ENCODE measurements at regions not wholly inside any gene's neighbourhood (a gene's known extent, or its start where the extent isn't known, plus 50 kb on each side); places are given as distances from the start of the nearest gene placed in this dataset.
A peak's percentile ranks its signal among the peaks of the same experiment; 100 is the strongest.

GRCh38 chr21:38092051-38092450 is 164.7 kb upstream of the KCNJ15 start:
- Histone ChIP-seq H3K9me3 (ENCODE audit: control insufficient read depth in 2 of 3, low read length in 3 of 3) (no peaks in the 10 kb centered on the region), H3K27me3 (ENCODE audit: control insufficient read depth in 2 of 2, insufficient read depth in 2 of 2, low read length in 2 of 2) (no peaks in the 10 kb centered on the region), H3K4me1 (ENCODE audit: control insufficient read depth in 2 of 2, insufficient read depth in 2 of 2, low read length in 2 of 2) (no peaks in the 10 kb centered on the region), H3K4me3 (ENCODE audit: low read length) (no peak overlapping the region), H3K27ac (ENCODE audit: low read depth, low read length) (no peak overlapping the region), H3K36me3 (ENCODE audit: control insufficient read depth in 2 of 3, insufficient read depth in 3 of 3, low read length in 3 of 3) (no peaks in the 10 kb centered on the region)
- Mint-ChIP-seq H3K4me3 (no peak overlapping the region), H3K36me3 (no peaks in the 10 kb centered on the region), H3K4me1 (no peaks in the 10 kb centered on the region), H3K9me3 (peaks cover 0 to 22% (median 2%) of the 10 kb centered on the region in 11 donors), H3K27ac (no peak overlapping the region), H3K27me3 (peaks cover 0 to 57% (median 34%) of the 10 kb centered on the region in 5 donors)
- intact Hi-C loops (cut with micrococcal nuclease): no loop called here
- ChIA-PET CTCF (no interaction called here), POLR2A (no interaction called here)
- ATAC-seq (no peak), DNase-seq (no peak)

- Mint-ChIP-seq H3K4me3 (no peak overlapping the region), H3K36me3 (no peaks in the 10 kb centered on the region), H3K27ac (no peak overlapping the region), H3K27me3 (peaks cover 7 to 47% (median 29%) of the 10 kb centered on the region in 5 donors), H3K9me3 (peaks cover 0 to 40% (median 5%) of the 10 kb centered on the region in 11 donors), H3K4me1 (no peaks in the 10 kb centered on the region)
- Histone ChIP-seq H3K4me3 (ENCODE audit: low read length) (no peak overlapping the region), H3K4me1 (ENCODE audit: control insufficient read depth in 2 of 2, insufficient read depth in 2 of 2, low read length in 2 of 2) (no peaks in the 10 kb centered on the region), H3K36me3 (ENCODE audit: control insufficient read depth in 2 of 3, insufficient read depth in 3 of 3, low read length in 3 of 3) (no peaks in the 10 kb centered on the region), H3K27me3 (ENCODE audit: control insufficient read depth in 2 of 2, insufficient read depth in 2 of 2, low read length in 2 of 2) (no peaks in the 10 kb centered on the region), H3K9me3 (ENCODE audit: control insufficient read depth in 2 of 3, low read length in 3 of 3) (peaks cover 0 to 6% (median 0%) of the 10 kb centered on the region in 3 experiments), H3K27ac (ENCODE audit: low read depth, low read length) (no peak overlapping the region)
- DNase-seq: no peak
- no peak for ATAC-seq
- POLR2A ChIA-PET: no interaction called here
- intact Hi-C loops (cut with micrococcal nuclease): no loop called here
- CTCF ChIA-PET: no interaction called here
Observed at GRCh38 chr21:38095220-38095619, 161.6 kb upstream of the KCNJ15 start.

GRCh38 chr21:38097789-38098188 is 159.0 kb upstream of the KCNJ15 start:
- Mint-ChIP-seq H3K27me3 (peaks cover 19 to 62% (median 31%) of the 10 kb centered on the region in 5 donors), H3K27ac (no peak overlapping the region), H3K9me3 (peaks cover 0 to 33% (median 5%) of the 10 kb centered on the region in 11 donors), H3K36me3 (no peaks in the 10 kb centered on the region), H3K4me1 (no peaks in the 10 kb centered on the region), H3K4me3 (no peak overlapping the region)
- no peak overlapping the region for H3K4me3 ChIP-seq (ENCODE audit: low read length)
- POLR2A ChIA-PET: no interaction called here
- ATAC-seq: no peak
- DNase-seq: no peak
- no peak overlapping the region for H3K27ac ChIP-seq (ENCODE audit: low read depth, low read length)
- CTCF ChIA-PET: no interaction called here
- no peaks in the 10 kb centered on the region for H3K4me1 ChIP-seq (ENCODE audit: control insufficient read depth in 2 of 2, insufficient read depth in 2 of 2, low read length in 2 of 2)
- intact Hi-C loops (cut with micrococcal nuclease): no loop called here
- no peaks in the 10 kb centered on the region for H3K36me3 ChIP-seq (ENCODE audit: control insufficient read depth in 2 of 3, insufficient read depth in 3 of 3, low read length in 3 of 3)
- H3K27me3 ChIP-seq (ENCODE audit: control insufficient read depth in 2 of 2, insufficient read depth in 2 of 2, low read length in 2 of 2): peaks cover 3% of the 10 kb centered on the region in 2 donors
- H3K9me3 ChIP-seq (ENCODE audit: control insufficient read depth in 2 of 3, low read length in 3 of 3): peaks cover 0 to 6% (median 0%) of the 10 kb centered on the region in 3 experiments

GRCh38 chr21:38112219-38112789 is 144.5 kb upstream of the KCNJ15 start:
- Mint-ChIP-seq H3K4me1 (peaks cover 0 to 27% (median 10%) of the 10 kb centered on the region in 7 donors), H3K27me3 (peaks cover 0 to 16% (median 6%) of the 10 kb centered on the region in 5 donors), H3K27ac (no peak overlapping the region), H3K36me3 (peaks cover 0 to 12% (median 0%) of the 10 kb centered on the region in 5 donors), H3K9me3 (peaks cover 0 to 11% (median 0%) of the 10 kb centered on the region in 11 donors), H3K4me3 (no peak overlapping the region)
- POLR2A ChIA-PET: no interaction called here
- no peak overlapping the region for H3K4me3 ChIP-seq (ENCODE audit: low read length)
- ATAC-seq (no peak), DNase-seq (no peak)
- no peaks in the 10 kb centered on the region for H3K27me3 ChIP-seq (ENCODE audit: control insufficient read depth in 2 of 2, insufficient read depth in 2 of 2, low read length in 2 of 2)
- CTCF ChIA-PET: no interaction called here
- H3K4me1 ChIP-seq (ENCODE audit: control insufficient read depth in 2 of 2, insufficient read depth in 2 of 2, low read length in 2 of 2): no peaks in the 10 kb centered on the region
- intact Hi-C loops (cut with micrococcal nuclease): no loop called here
- no peaks in the 10 kb centered on the region for H3K9me3 ChIP-seq (ENCODE audit: control insufficient read depth in 2 of 3, low read length in 3 of 3)
- no peak overlapping the region for H3K27ac ChIP-seq (ENCODE audit: low read depth, low read length)
- no peaks in the 10 kb centered on the region for H3K36me3 ChIP-seq (ENCODE audit: control insufficient read depth in 2 of 3, insufficient read depth in 3 of 3, low read length in 3 of 3)

- no peak overlapping the region for H3K27ac ChIP-seq (ENCODE audit: low read depth, low read length)
- ChIA-PET POLR2A (no interaction called here), CTCF (no interaction called here)
- H3K27me3 ChIP-seq (ENCODE audit: control insufficient read depth in 2 of 2, insufficient read depth in 2 of 2, low read length in 2 of 2): no peaks in the 10 kb centered on the region
- intact Hi-C loops (cut with micrococcal nuclease): no loop called here
- no peaks in the 10 kb centered on the region for H3K36me3 ChIP-seq (ENCODE audit: control insufficient read depth in 2 of 3, insufficient read depth in 3 of 3, low read length in 3 of 3)
- Mint-ChIP-seq H3K9me3 (peaks cover 0 to 11% (median 0%) of the 10 kb centered on the region in 11 donors), H3K27me3 (peaks cover 3 to 16% (median 6%) of the 10 kb centered on the region in 5 donors), H3K4me3 (peak overlapping the region in 1 of 10 donors; percentile 14), H3K4me1 (peaks cover 0 to 27% (median 10%) of the 10 kb centered on the region in 7 donors), H3K36me3 (peaks cover 0 to 12% (median 0%) of the 10 kb centered on the region in 5 donors), H3K27ac (peak overlapping the region in 1 of 9 donors; percentile 50)
- no peak overlapping the region for H3K4me3 ChIP-seq (ENCODE audit: low read length)
- no peaks in the 10 kb centered on the region for H3K4me1 ChIP-seq (ENCODE audit: control insufficient read depth in 2 of 2, insufficient read depth in 2 of 2, low read length in 2 of 2)
- no peaks in the 10 kb centered on the region for H3K9me3 ChIP-seq (ENCODE audit: control insufficient read depth in 2 of 3, low read length in 3 of 3)
- no peak for ATAC-seq
- DNase-seq: no peak
Observed at GRCh38 chr21:38114717-38115333, 142.0 kb upstream of the KCNJ15 start.

- intact Hi-C loops (cut with micrococcal nuclease): no loop called here
Observed at GRCh38 chr21:38115870-38116269, 140.9 kb upstream of the KCNJ15 start.

GRCh38 chr21:38119793-38120192 is 137.0 kb upstream of the KCNJ15 start:
- no peak overlapping the region for H3K4me3 ChIP-seq (ENCODE audit: low read length)
- no peaks in the 10 kb centered on the region for H3K36me3 Mint-ChIP-seq
- no peaks in the 10 kb centered on the region for H3K27me3 ChIP-seq (ENCODE audit: control insufficient read depth in 2 of 2, insufficient read depth in 2 of 2, low read length in 2 of 2)
- H3K27ac Mint-ChIP-seq: no peak overlapping the region
- H3K9me3 Mint-ChIP-seq: peaks cover 0 to 5% (median 0%) of the 10 kb centered on the region in 11 donors
- peaks cover 0 to 10% (median 4%) of the 10 kb centered on the region in 7 donors for H3K4me1 Mint-ChIP-seq
- POLR2A ChIA-PET: no interaction called here
- H3K27ac ChIP-seq (ENCODE audit: low read depth, low read length): no peak overlapping the region
- DNase-seq (no peak), ATAC-seq (no peak)
- H3K36me3 ChIP-seq (ENCODE audit: control insufficient read depth in 2 of 3, insufficient read depth in 3 of 3, low read length in 3 of 3): no peaks in the 10 kb centered on the region
- intact Hi-C loops (cut with micrococcal nuclease): no loop called here
- no peak overlapping the region for H3K4me3 Mint-ChIP-seq
- no peaks in the 10 kb centered on the region for H3K9me3 ChIP-seq (ENCODE audit: control insufficient read depth in 2 of 3, low read length in 3 of 3)
- H3K4me1 ChIP-seq (ENCODE audit: control insufficient read depth in 2 of 2, insufficient read depth in 2 of 2, low read length in 2 of 2): no peaks in the 10 kb centered on the region
- peaks cover 0 to 10% (median under 1%) of the 10 kb centered on the region in 5 donors for H3K27me3 Mint-ChIP-seq
- CTCF ChIA-PET: interaction anchor here (0.5 kb wide), 1 partner anchor 32 kb away, joined by 3 read pairs; no protein-coding TSS in a partner anchor

More at GRCh38 chr21:38115870-38116269, 140.9 kb upstream of the KCNJ15 start:
- H3K4me1 Mint-ChIP-seq: peaks cover 0 to 27% (median 10%) of the 10 kb centered on the region in 7 donors
- H3K27ac ChIP-seq (ENCODE audit: low read depth, low read length): no peak overlapping the region
- no peak overlapping the region for H3K4me3 Mint-ChIP-seq
- no peaks in the 10 kb centered on the region for H3K9me3 ChIP-seq (ENCODE audit: control insufficient read depth in 2 of 3, low read length in 3 of 3)
- peaks cover 3 to 16% (median 8%) of the 10 kb centered on the region in 5 donors for H3K27me3 Mint-ChIP-seq
- H3K9me3 Mint-ChIP-seq: peaks cover 0 to 11% (median 0%) of the 10 kb centered on the region in 11 donors
- CTCF ChIA-PET: no interaction called here
- ATAC-seq (no peak), DNase-seq (no peak)
- no peaks in the 10 kb centered on the region for H3K4me1 ChIP-seq (ENCODE audit: control insufficient read depth in 2 of 2, insufficient read depth in 2 of 2, low read length in 2 of 2)
- H3K36me3 Mint-ChIP-seq: peaks cover 0 to 12% (median 0%) of the 10 kb centered on the region in 5 donors
- H3K36me3 ChIP-seq (ENCODE audit: control insufficient read depth in 2 of 3, insufficient read depth in 3 of 3, low read length in 3 of 3): no peaks in the 10 kb centered on the region
- no peak overlapping the region for H3K4me3 ChIP-seq (ENCODE audit: low read length)
- H3K27ac Mint-ChIP-seq: no peak overlapping the region
- POLR2A ChIA-PET: no interaction called here
- no peaks in the 10 kb centered on the region for H3K27me3 ChIP-seq (ENCODE audit: control insufficient read depth in 2 of 2, insufficient read depth in 2 of 2, low read length in 2 of 2)
